Liver (tissue), 8 donors: ENCODE measurements at regions not wholly inside any gene's neighbourhood (a gene's known extent, or its start where the extent isn't known, plus 50 kb on each side); places are given as distances from the start of the nearest gene placed in this dataset.

Source experiments
- DNase-seq: peaks from one replicate; pipeline ENCODE4 v3.0.0-alpha.2; 2017; ENCODE audit warnings: low spot score
- H3K27ac ChIP-seq, 2 donors: one replicate each; pipeline ENCODE4 v1.7.0; 2013; ENCODE audit warnings: inconsistent platforms in 2 of 2, low read length in 2 of 2, control low read depth in 1 of 2, low read depth in 1 of 2, mild to moderate bottlenecking in 1 of 2
- H3K27me3 ChIP-seq, 4 donors: one replicate each; pipeline versions ENCODE4 v1.6.1 to v1.7.0; 2013; ENCODE audit warnings: low read length in 3 of 4, inconsistent platforms in 1 of 4, mild to moderate bottlenecking in 1 of 4, moderate library complexity in 1 of 4; ENCODE audit not compliant: control insufficient read depth in 4 of 4, insufficient read depth in 4 of 4
- H3K36me3 ChIP-seq, 4 donors: one replicate each; pipeline versions ENCODE4 v1.6.1 to v1.7.0; 2013; ENCODE audit warnings: low read length in 3 of 4, mild to moderate bottlenecking in 3 of 4, low read depth in 1 of 4, moderate library complexity in 1 of 4; ENCODE audit not compliant: control insufficient read depth in 4 of 4, insufficient read depth in 3 of 4
- H3K4me1 ChIP-seq, 4 donors: one replicate each; pipeline versions ENCODE4 v1.6.1 to v1.7.0; 2013; ENCODE audit warnings: low read length in 3 of 4, mild to moderate bottlenecking in 3 of 4, moderate library complexity in 1 of 4; ENCODE audit not compliant: control insufficient read depth in 4 of 4, insufficient read depth in 4 of 4
- H3K4me3 ChIP-seq, 3 donors: one replicate each; pipeline versions ENCODE4 v1.6.1 to v1.7.0; 2013; ENCODE audit warnings: low read length in 3 of 3, control low read depth in 1 of 3, low read depth in 1 of 3, mild to moderate bottlenecking in 1 of 3
- H3K9ac ChIP-seq, 2 donors: one replicate each; pipeline ENCODE4 v1.7.0; 2013; ENCODE audit warnings: low read length in 2 of 2, mild to moderate bottlenecking in 2 of 2, moderate library complexity in 2 of 2, control low read depth in 1 of 2, low read depth in 1 of 2
- H3K9me3 ChIP-seq, 4 donors: one replicate each; pipeline versions ENCODE4 v1.6.1 to v1.7.0; 2013; ENCODE audit warnings: low read length in 3 of 4; ENCODE audit not compliant: control insufficient read depth in 4 of 4
- EGR1 ChIP-seq, 2 donors: IDR thresholded peaks; 2 replicates each; pipeline ENCODE4 v1.6.1; 2016 to 2018; ENCODE audit warnings: antibody characterized with exemption in 2 of 2, low read depth in 2 of 2
- FOXA2 ChIP-seq: IDR thresholded peaks from 2 replicates; pipeline ENCODE4 v1.6.1; 2016; ENCODE audit warnings: antibody characterized with exemption
- HNF4A ChIP-seq, 2 donors: conservative IDR thresholded peaks; 2 replicates each; pipeline ENCODE4 v1.6.1; 2016; ENCODE audit warnings: antibody characterized with exemption in 2 of 2, mild to moderate bottlenecking in 2 of 2
- JUND ChIP-seq, 2 donors: IDR thresholded peaks; 2 replicates each; pipeline ENCODE4 v1.6.1; 2016; ENCODE audit warnings: antibody characterized with exemption in 2 of 2
- NR2F2 ChIP-seq: IDR thresholded peaks from 2 replicates; pipeline ENCODE4 v1.6.1; 2016; ENCODE audit warnings: antibody characterized with exemption
- RAD21 ChIP-seq, 2 donors: IDR thresholded peaks; 2 replicates each; pipeline ENCODE4 v1.6.1; 2016; ENCODE audit warnings: antibody characterized with exemption in 2 of 2, mild to moderate bottlenecking in 2 of 2
- RXRA ChIP-seq, 2 donors: IDR thresholded peaks; 2 replicates each; pipeline ENCODE4 v1.6.1; 2017 to 2018; ENCODE audit warnings: antibody characterized with exemption in 2 of 2, mild to moderate bottlenecking in 1 of 2
- YY1 ChIP-seq: IDR thresholded peaks from 2 replicates; pipeline ENCODE4 v1.6.1; 2016; ENCODE audit warnings: antibody characterized with exemption, mild to moderate bottlenecking
- WGBS: extraction: QIAGEN DNeasy Blood & Tissue Kit; methylation state at CpG from one replicate; pipeline ENCODE4 v1.1.7; 2013; 5-methylcytosine and 5-hydroxymethylcytosine counted together
- TF ChIP-seq, protein P1 (sequence below): IDR thresholded peaks from 2 replicates; pipeline ENCODE4 v1.6.1; 2016; ENCODE audit warnings: antibody characterized with exemption, mild to moderate bottlenecking
- TF ChIP-seq, protein P2 (sequence below): IDR thresholded peaks from 2 replicates; pipeline ENCODE4 v1.6.1; 2016; ENCODE audit warnings: antibody characterized with exemption
- TF ChIP-seq, protein P3 (sequence below): IDR thresholded peaks from 2 replicates; pipeline ENCODE4 v1.6.1; 2016; ENCODE audit warnings: antibody characterized with exemption
- TF ChIP-seq, protein P4 (sequence below): fragments of 150-350 bp; IDR thresholded peaks from 2 replicates; pipeline ENCODE4 v1.5.1; 2017; ENCODE audit warnings: improper control_type of control experiment, low read depth, low read length; ENCODE audit not compliant: missing input control
- TF ChIP-seq, protein P5 (sequence below): IDR thresholded peaks from 2 replicates; pipeline ENCODE4 v1.6.1; 2016; ENCODE audit warnings: antibody characterized with exemption
- donor health status: healthy.
- donor health status: healthy.
- donor health status: healthy.
- donor health status: healthy.
- donor health status: healthy.

DNA sequence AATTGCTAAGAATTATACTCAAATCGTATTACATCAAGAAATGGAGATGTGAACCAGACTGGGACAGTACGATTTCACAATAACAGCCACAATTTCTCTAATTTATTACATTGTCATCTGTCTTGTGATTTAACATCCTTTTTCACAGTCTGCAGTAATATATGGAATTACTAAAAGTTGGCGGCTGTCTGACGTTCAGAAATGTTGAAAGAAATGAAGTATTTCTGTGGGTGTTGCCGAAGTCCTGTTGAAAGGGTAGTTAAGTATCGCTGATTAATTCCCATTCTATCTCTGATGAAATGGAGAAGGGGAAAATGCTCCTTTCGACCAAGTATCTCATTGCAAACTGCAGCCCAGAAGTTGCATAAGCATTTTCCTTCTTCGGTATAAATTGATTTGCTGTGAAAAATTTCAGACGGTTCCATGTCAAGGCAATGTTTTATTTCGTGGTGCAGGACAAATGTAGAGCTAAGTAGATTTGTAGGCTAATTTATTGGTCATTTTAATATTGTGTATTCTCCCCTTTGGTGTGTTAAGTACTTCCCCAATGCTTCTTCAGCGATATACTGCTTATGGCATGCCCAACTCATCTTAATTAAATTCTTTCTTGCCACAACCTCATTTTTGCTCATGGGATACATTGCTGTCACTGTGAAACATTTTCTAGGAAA is 775.2 kb upstream of the RBFOX1 start:
- H3K36me3 ChIP-seq: no peaks in the 10 kb centered on the region
- no peaks in the 10 kb centered on the region for H3K4me1 ChIP-seq
- H3K9me3 ChIP-seq: no peaks in the 10 kb centered on the region
- 64% methylated on average over 11 of the region's 11 CpGs for WGBS
- H3K27ac ChIP-seq: no peak overlapping the region
- no peaks in the 10 kb centered on the region for H3K27me3 ChIP-seq
- TF ChIP-seq JUND (IDR thresholded peaks at IDR 0.05) (no peak), EGR1 (IDR thresholded peaks at IDR 0.05; ENCODE audit: low read depth in 2 of 2) (no peak), FOXA2 (no peak), HNF4A (conservative IDR thresholded peaks at IDR 0.05) (no peak), NR2F2 (no peak), YY1 (no peak)
- TF ChIP-seq, protein P1, sequence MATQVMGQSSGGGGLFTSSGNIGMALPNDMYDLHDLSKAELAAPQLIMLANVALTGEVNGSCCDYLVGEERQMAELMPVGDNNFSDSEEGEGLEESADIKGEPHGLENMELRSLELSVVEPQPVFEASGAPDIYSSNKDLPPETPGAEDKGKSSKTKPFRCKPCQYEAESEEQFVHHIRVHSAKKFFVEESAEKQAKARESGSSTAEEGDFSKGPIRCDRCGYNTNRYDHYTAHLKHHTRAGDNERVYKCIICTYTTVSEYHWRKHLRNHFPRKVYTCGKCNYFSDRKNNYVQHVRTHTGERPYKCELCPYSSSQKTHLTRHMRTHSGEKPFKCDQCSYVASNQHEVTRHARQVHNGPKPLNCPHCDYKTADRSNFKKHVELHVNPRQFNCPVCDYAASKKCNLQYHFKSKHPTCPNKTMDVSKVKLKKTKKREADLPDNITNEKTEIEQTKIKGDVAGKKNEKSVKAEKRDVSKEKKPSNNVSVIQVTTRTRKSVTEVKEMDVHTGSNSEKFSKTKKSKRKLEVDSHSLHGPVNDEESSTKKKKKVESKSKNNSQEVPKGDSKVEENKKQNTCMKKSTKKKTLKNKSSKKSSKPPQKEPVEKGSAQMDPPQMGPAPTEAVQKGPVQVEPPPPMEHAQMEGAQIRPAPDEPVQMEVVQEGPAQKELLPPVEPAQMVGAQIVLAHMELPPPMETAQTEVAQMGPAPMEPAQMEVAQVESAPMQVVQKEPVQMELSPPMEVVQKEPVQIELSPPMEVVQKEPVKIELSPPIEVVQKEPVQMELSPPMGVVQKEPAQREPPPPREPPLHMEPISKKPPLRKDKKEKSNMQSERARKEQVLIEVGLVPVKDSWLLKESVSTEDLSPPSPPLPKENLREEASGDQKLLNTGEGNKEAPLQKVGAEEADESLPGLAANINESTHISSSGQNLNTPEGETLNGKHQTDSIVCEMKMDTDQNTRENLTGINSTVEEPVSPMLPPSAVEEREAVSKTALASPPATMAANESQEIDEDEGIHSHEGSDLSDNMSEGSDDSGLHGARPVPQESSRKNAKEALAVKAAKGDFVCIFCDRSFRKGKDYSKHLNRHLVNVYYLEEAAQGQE: no peak
- TF ChIP-seq, protein P2, sequence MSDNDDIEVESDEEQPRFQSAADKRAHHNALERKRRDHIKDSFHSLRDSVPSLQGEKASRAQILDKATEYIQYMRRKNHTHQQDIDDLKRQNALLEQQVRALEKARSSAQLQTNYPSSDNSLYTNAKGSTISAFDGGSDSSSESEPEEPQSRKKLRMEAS: no peak
- TF ChIP-seq, protein P3, sequence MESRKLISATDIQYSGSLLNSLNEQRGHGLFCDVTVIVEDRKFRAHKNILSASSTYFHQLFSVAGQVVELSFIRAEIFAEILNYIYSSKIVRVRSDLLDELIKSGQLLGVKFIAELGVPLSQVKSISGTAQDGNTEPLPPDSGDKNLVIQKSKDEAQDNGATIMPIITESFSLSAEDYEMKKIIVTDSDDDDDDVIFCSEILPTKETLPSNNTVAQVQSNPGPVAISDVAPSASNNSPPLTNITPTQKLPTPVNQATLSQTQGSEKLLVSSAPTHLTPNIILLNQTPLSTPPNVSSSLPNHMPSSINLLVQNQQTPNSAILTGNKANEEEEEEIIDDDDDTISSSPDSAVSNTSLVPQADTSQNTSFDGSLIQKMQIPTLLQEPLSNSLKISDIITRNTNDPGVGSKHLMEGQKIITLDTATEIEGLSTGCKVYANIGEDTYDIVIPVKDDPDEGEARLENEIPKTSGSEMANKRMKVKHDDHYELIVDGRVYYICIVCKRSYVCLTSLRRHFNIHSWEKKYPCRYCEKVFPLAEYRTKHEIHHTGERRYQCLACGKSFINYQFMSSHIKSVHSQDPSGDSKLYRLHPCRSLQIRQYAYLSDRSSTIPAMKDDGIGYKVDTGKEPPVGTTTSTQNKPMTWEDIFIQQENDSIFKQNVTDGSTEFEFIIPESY: no peak
- TF ChIP-seq, protein P4, sequence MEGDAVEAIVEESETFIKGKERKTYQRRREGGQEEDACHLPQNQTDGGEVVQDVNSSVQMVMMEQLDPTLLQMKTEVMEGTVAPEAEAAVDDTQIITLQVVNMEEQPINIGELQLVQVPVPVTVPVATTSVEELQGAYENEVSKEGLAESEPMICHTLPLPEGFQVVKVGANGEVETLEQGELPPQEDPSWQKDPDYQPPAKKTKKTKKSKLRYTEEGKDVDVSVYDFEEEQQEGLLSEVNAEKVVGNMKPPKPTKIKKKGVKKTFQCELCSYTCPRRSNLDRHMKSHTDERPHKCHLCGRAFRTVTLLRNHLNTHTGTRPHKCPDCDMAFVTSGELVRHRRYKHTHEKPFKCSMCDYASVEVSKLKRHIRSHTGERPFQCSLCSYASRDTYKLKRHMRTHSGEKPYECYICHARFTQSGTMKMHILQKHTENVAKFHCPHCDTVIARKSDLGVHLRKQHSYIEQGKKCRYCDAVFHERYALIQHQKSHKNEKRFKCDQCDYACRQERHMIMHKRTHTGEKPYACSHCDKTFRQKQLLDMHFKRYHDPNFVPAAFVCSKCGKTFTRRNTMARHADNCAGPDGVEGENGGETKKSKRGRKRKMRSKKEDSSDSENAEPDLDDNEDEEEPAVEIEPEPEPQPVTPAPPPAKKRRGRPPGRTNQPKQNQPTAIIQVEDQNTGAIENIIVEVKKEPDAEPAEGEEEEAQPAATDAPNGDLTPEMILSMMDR: no peak
- TF ChIP-seq, protein P5, sequence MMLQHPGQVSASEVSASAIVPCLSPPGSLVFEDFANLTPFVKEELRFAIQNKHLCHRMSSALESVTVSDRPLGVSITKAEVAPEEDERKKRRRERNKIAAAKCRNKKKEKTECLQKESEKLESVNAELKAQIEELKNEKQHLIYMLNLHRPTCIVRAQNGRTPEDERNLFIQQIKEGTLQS: no peak
- H3K9ac ChIP-seq: no peak overlapping the region
- no peak for DNase-seq
- H3K4me3 ChIP-seq: no peak overlapping the region

DNA sequence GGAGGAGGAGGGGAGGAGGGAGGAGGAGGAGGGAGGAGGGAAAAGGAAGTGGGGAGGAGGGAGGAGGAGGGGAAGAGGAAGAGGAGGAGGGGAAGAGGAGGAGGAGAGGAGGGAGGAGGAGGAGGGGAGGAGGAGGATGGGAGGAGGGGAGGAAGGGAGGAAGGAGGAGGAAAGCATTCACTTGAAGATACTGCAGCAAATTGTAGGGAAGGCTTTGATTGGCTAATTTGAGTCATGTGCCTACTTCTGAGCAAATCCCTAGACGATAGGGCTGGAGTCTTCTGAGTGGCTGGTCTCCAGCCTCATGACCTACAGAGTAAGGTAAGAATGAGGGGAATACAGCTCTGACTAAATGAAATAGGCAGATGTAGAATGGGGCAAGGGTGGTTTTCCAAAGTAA is 783.2 kb upstream of the RBFOX1 start:
- TF ChIP-seq YY1 (no peak), RAD21 (IDR thresholded peaks at IDR 0.05) (no peak), JUND (IDR thresholded peaks at IDR 0.05) (no peak), HNF4A (conservative IDR thresholded peaks at IDR 0.05) (no peak), EGR1 (IDR thresholded peaks at IDR 0.05; ENCODE audit: low read depth in 2 of 2) (no peak), RXRA (IDR thresholded peaks at IDR 0.05) (no peak), NR2F2 (no peak)
- TF ChIP-seq, protein P2: no peak
- TF ChIP-seq, protein P4: no peak
- TF ChIP-seq, protein P1: no peak
- H3K27me3 ChIP-seq: peaks cover 0 to under 1% (median 0%) of the 10 kb centered on the region in 4 donors
- H3K4me1 ChIP-seq: no peaks in the 10 kb centered on the region
- 69% methylated on average over 1 of the region's 1 CpG for WGBS
- no peaks in the 10 kb centered on the region for H3K36me3 ChIP-seq
- H3K9me3 ChIP-seq: no peaks in the 10 kb centered on the region
- no peak overlapping the region for H3K9ac ChIP-seq
- H3K27ac ChIP-seq: no peak overlapping the region
- no peak overlapping the region for H3K4me3 ChIP-seq
- DNase-seq: no peak
